GM12864 (cell line): ENCODE measurements at regions not wholly inside any gene's neighbourhood (a gene's known extent, or its start where the extent isn't known, plus 50 kb on each side); places are given as distances from the start of the nearest gene placed in this dataset.

Experiments used
- DNase-seq: peaks from one replicate; pipeline ENCODE4 v3.0.0-alpha.2; 2011; ENCODE audit warnings: low read depth
- H3K4me3 ChIP-seq: 2 replicates; pipeline ENCODE4 v1.5.1; 2011; ENCODE audit warnings: mild to moderate bottlenecking, low read depth, low read length, control low read depth
- TF ChIP-seq, protein P1 (sequence below): IDR thresholded peaks from 2 replicates; pipeline ENCODE4 v1.5.1; 2011; ENCODE audit warnings: low read depth, mild to moderate bottlenecking, moderate library complexity, low read length, control low read depth, inconsistent platforms; ENCODE audit errors: missing control alignments

DNA sequence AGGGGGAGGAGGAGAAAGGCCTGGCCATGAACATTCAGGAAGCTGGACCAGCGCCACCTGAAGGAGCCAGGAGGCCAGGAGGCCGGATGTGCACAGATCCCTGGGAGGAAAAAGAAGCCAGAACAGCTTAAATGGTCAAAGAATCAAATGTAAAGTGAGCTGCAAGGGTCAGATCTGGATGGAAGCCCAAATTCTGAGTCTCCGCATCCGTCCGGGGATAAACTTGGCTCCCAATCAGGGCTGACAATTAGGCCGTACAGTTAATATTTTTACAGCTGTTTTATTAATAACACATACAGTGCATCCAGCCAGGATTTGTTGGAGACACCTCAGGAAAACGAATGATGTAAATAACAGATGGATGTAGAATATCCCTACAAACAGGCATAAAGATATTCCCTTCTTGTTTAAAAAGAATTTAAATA is 495.1 kb upstream of the TCF4 start:
- no peak overlapping the region for H3K4me3 ChIP-seq
- TF ChIP-seq, protein P1, sequence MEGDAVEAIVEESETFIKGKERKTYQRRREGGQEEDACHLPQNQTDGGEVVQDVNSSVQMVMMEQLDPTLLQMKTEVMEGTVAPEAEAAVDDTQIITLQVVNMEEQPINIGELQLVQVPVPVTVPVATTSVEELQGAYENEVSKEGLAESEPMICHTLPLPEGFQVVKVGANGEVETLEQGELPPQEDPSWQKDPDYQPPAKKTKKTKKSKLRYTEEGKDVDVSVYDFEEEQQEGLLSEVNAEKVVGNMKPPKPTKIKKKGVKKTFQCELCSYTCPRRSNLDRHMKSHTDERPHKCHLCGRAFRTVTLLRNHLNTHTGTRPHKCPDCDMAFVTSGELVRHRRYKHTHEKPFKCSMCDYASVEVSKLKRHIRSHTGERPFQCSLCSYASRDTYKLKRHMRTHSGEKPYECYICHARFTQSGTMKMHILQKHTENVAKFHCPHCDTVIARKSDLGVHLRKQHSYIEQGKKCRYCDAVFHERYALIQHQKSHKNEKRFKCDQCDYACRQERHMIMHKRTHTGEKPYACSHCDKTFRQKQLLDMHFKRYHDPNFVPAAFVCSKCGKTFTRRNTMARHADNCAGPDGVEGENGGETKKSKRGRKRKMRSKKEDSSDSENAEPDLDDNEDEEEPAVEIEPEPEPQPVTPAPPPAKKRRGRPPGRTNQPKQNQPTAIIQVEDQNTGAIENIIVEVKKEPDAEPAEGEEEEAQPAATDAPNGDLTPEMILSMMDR: no peak
- no peak for DNase-seq

DNA sequence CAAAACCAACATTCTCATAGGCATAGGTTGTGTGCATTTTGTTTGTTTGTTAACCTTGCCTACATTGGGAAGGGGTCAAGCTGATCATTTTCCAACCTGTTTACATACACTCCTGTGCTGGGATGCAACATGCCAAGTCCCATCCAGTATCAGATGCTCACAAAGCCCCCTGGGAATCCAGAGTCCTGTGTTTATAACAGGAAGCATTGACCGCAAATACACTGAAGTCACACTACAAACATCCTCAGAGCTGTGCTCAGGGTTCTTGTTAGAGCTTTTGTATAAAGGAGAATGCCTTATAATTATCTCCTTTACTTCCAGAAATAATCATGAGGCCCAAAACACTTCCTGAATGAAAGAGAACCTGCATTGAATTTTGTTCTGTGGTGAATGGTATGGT is 488.7 kb upstream of the TCF4 start:
- H3K4me3 ChIP-seq: no peak overlapping the region
- no peak for DNase-seq
- TF ChIP-seq, protein P1: no peak

DNA sequence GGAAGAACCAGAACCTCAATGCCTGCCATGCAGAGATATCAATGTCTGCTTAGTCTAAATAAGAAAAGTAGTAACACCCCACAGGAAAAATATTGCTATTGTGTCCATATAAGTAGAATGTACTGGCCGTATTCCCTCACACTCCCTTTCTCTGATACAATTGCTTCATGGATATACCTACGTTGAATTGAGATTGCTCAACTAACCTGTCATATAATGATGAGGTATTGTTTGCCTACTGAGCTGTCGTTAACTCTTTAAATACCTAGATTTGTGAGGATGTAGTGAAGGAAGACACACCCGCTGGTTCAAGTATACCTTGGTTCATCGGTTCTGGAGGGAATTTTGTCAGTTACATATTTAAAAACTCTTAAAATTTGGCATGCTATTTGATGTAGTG is 480.7 kb upstream of the TCF4 start:
- TF ChIP-seq, protein P1: no peak
- no peak overlapping the region for H3K4me3 ChIP-seq
- DNase-seq: no peak

DNA sequence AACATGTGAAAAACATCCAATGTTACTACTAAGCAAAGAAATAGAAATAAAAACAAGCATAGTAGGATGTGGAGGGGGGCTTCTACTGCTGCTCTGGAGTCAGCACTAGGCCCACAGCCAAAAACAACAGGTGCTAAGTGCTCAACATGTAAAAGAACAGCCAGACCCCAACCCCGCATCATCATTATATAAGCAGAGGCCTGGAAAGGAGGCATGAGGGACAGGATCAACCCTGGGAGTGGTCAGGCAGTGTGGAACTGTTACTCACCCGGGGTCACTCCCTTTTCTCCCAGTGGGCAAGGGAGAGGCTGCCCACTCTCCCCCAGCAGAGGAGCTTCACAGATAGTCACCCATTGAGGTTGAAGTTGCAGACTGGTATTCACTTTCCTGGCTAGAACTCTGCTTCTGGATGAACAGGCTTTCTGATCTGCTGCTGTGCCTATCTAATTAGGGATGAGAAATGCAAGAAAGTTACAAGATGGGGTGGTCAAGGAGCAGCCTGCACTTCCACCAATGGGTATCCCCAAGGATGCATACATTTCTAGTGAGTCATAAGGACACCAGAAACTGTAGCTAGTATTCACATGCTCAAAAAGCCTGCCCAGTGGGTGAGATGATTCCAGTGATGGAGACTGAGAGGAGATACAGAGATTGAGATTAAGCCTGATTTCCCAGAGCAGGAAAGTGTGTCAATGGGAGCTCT is 480.1 kb upstream of the TCF4 start:
- TF ChIP-seq, protein P1: no peak
- no peak overlapping the region for H3K4me3 ChIP-seq
- no peak for DNase-seq

DNA sequence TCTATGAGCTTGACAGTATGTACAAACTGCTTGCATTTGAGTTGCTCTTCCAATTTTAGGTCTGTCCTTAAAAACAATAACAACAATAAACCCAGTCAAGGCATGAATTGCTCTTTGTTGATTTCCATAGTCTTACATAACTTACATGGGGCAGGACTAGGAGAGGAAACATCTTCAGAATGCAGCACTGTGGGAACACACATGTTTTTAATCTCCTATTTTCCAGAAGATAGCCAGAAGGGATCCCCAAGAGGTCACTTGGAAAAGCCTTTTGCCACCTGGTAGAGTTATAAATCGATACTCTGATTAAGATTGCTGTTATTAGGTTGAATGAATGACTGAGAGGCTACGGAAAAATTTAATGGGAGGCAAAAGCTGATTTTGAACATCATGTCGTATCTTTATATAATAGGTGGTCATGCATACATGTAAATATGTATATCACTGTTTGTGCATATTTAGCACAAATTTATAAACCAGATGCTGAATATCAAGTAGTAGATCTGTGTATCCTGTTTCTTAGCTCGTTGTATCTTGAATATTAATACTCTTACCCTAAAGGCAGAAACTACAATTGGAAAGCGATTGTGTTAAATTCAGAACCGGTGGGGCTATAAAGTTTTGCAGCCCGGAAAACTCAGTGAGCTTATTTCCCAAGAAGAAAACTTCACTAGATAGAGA is 479.4 kb upstream of the TCF4 start:
- H3K4me3 ChIP-seq: no peak overlapping the region
- DNase-seq: no peak
- TF ChIP-seq, protein P1: no peak

DNA sequence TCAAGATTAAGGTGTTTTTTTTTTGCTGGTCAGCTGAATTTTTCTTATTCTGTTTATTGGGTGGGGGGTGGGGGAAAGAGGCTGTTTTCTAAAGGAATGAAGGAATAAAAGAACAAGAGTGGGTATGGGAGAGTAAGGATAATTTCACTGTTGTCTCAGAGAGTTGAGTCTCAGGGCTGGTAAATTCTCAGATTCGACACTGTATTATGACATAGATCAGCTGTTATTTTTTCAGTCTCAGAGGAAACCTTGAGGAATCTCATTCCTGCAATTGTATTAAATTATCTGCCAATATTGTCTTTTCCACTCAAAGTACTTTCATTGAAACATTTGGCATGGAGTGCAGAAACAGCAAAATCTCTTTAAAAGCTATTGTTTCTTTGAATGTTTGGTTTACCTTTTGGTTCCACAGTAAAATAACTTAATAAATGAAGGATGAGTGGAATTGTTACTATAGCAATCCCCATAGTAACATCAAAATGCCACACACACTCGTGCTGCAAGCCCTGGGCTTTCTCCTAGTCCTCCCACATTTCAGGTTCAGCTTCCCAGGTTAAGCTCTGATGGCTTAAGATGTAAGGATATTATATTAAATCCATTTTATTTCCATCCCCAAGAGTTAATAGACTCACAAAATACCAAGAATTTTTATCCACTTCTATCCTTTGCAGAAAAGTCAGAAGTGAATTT is 478.7 kb upstream of the TCF4 start:
- DNase-seq: no peak
- TF ChIP-seq, protein P1: no peak
- H3K4me3 ChIP-seq: no peak overlapping the region
